HepG2 (cell line): ENCODE measurements at regions not wholly inside any gene's neighbourhood (a gene's known extent, or its start where the extent isn't known, plus 50 kb on each side); places are given as distances from the start of the nearest gene placed in this dataset.

Experiments
- ATAC-seq: fragments of 200-7000 bp; cut with Tn5 transposase; 3 replicates; pipeline ENCODE4 v1.9.1; 2020; ENCODE audit warnings: mild to moderate bottlenecking, moderate library complexity
- BruUV-seq: library from RNA; stranded (reverse); fragments of 400-500 nt; replicated peaks from 2 replicates; lab custom pipeline; 2021; lab: Mats Ljungman, UMichigan
- CTCF ChIA-PET: fragments of 300-600 bp; formaldehyde crosslinking; extraction: SDS; loops from one replicate; lab custom pipeline; 2021; ENCODE audit warnings: low total read pairs, inconsistent platforms, low intra/inter-chr PET ratio; lab: Yijun Ruan, JAX
- POLR2A ChIA-PET: fragments of 350-600 bp; sonication (Branson Sonifier 250); formaldehyde crosslinking; loops from one replicate; lab custom pipeline; 2020; ENCODE audit warnings: antibody characterized with exemption, inconsistent platforms; lab: Yijun Ruan, JAX
- DNase-seq: peaks from one replicate; pipeline ENCODE4 v3.0.0-alpha.2; 2015; ENCODE audit warnings: low spot score
- FAIRE-seq: peaks from 3 replicates; lab custom pipeline; 2011; peaks lifted over from hg19 to GRCh38; lab: Jason Lieb, UNC
- H2AFZ ChIP-seq: one replicate; pipeline ENCODE4 v1.6.1; 2011; ENCODE audit warnings: low read length, inconsistent platforms
- H3K27ac ChIP-seq: fragments of 300-600 bp; 3 replicates; pipeline ENCODE4 v1.8.0; 2011; ENCODE audit warnings: mixed run types, mild to moderate bottlenecking, mixed read lengths, low read length, inconsistent platforms; ENCODE audit not compliant: insufficient read depth; ENCODE audit errors: extremely low read length
- H3K27me3 ChIP-seq, 2 experiments: fragments of 200-600 bp in 1 of 2; 2 replicates in 1 of 2; 3 replicates in 1 of 2; pipeline versions ENCODE4 v1.6.0 to v1.8.0; 2011; ENCODE audit warnings: low read length in 2 of 2, mild to moderate bottlenecking in 2 of 2, moderate library complexity in 2 of 2, inconsistent platforms in 1 of 2; ENCODE audit not compliant: insufficient read depth in 2 of 2, control insufficient read depth in 1 of 2
- H3K36me3 ChIP-seq, 2 experiments: fragments of 200-600 bp in 1 of 2; replicated peaks in 1 of 2; 2 replicates in 1 of 2; 3 replicates in 1 of 2; pipeline versions ENCODE4 v1.5.1 to v1.8.0; 2011; ENCODE audit warnings: low read length in 2 of 2, inconsistent platforms in 1 of 2; ENCODE audit not compliant: insufficient read depth in 2 of 2, control insufficient read depth in 1 of 2
- H3K4me1 ChIP-seq: 2 replicates; pipeline ENCODE4 v1.5.1; 2012; ENCODE audit warnings: low read length, inconsistent platforms; ENCODE audit not compliant: insufficient read depth
- H3K4me2 ChIP-seq: 2 replicates; pipeline ENCODE4 v1.6.0; 2011; ENCODE audit warnings: low read depth, low read length, inconsistent platforms
- H3K4me3 ChIP-seq, 3 experiments: fragments of 200-600 bp in 1 of 3; sonication (generic), shearing (Covaris generic) in 1 of 3; replicated peaks in 1 of 3; 2 replicates each; pipeline ENCODE4 v1.5.1; 2011 to 2016; ENCODE audit warnings: low read length in 3 of 3, inconsistent platforms in 2 of 3, low read depth in 2 of 3, mild to moderate bottlenecking in 2 of 3, control low read depth in 1 of 3, mixed read lengths in 1 of 3; ENCODE audit not compliant: insufficient read depth in 1 of 3
- H3K79me2 ChIP-seq: one replicate; pipeline ENCODE4 v1.6.1; 2011; ENCODE audit warnings: low read length, inconsistent platforms; ENCODE audit not compliant: insufficient read depth
- H3K9ac ChIP-seq: 2 replicates; pipeline ENCODE4 v1.6.0; 2011; ENCODE audit warnings: mild to moderate bottlenecking, low read depth, low read length, inconsistent platforms; ENCODE audit not compliant: insufficient read depth
- H3K9me3 ChIP-seq: 2 replicates; pipeline ENCODE4 v1.5.1; 2012; ENCODE audit warnings: mild to moderate bottlenecking, low read length
- H4K20me1 ChIP-seq: 2 replicates; pipeline ENCODE4 v1.6.0; 2011; ENCODE audit warnings: inconsistent platforms, mild to moderate bottlenecking, low read length, moderate library complexity; ENCODE audit not compliant: insufficient read depth
- BRF2 ChIP-seq: sonication (generic); formaldehyde crosslinking; IDR thresholded peaks from 2 replicates; pipeline ENCODE4 v1.8.1; 2022; ENCODE audit warnings: mild to moderate bottlenecking, missing genetic modification reagents
- POGK ChIP-seq: sonication (generic); formaldehyde crosslinking; conservative IDR thresholded peaks from 2 replicates; pipeline ENCODE4 v1.8.0; 2022; ENCODE audit warnings: mild to moderate bottlenecking, moderate library complexity, missing genetic modification reagents
- ZNF253 ChIP-seq: sonication (generic); formaldehyde crosslinking; IDR thresholded peaks from 2 replicates; pipeline ENCODE4 v1.8.0; 2022; ENCODE audit warnings: mild to moderate bottlenecking, missing genetic modification reagents, borderline replicate concordance
- ZNF367 ChIP-seq: sonication (generic); formaldehyde crosslinking; IDR thresholded peaks from 2 replicates; pipeline ENCODE4 v1.4.0; 2020; ENCODE audit warnings: missing genetic modification reagents, borderline replicate concordance
- ZNF556 ChIP-seq: sonication (generic); formaldehyde crosslinking; IDR thresholded peaks from 2 replicates; pipeline ENCODE4 v1.4.0; 2020; ENCODE audit warnings: mild to moderate bottlenecking, missing genetic modification reagents, borderline replicate concordance
- ZNF557 ChIP-seq: sonication (generic); formaldehyde crosslinking; IDR thresholded peaks from 2 replicates; pipeline ENCODE4 v1.4.0; 2020; ENCODE audit warnings: missing genetic modification reagents
- WGBS: methylation state at CpG from one replicate; pipeline ENCODE4 v1.1.6; 2017; ENCODE audit warnings: low lambda C conversion rate; 5-methylcytosine and 5-hydroxymethylcytosine counted together
- in situ Hi-C: cut with HindIII; loops from 2 replicates; pipeline ENCODE4 v1.10.0; 2017; ENCODE audit warnings: low pct_unique_long_range_greater_than_20kb; ENCODE audit not compliant: extremely low pct_ligation_motif_present
- intact Hi-C: fragments of 100-400 bp; cut with micrococcal nuclease; formaldehyde crosslinking; loops from one replicate; pipeline ENCODE4 v1.10.0; 2022; ENCODE audit not compliant: unreplicated experiment

- no peak overlapping the region for H3K9ac ChIP-seq
- H3K79me2 ChIP-seq, result no peaks in the 10 kb centered on the region
- no peak overlapping the region for H3K4me2 ChIP-seq
- intact Hi-C loops, result no loop called here
- no peak for DNase-seq
- no peaks in the 10 kb centered on the region for H3K4me1 ChIP-seq
- H3K27me3 ChIP-seq, result no peaks in the 10 kb centered on the region
- in situ Hi-C loops, result no loop called here
- no peak for ATAC-seq
- WGBS, result 0% methylated on average over 1 of the region's 1 CpG
- peaks cover 51% of the 10 kb centered on the region for H3K9me3 ChIP-seq
- no peaks in the 10 kb centered on the region for H4K20me1 ChIP-seq
- no TSS peak for BruUV-seq
- TF ChIP-seq ZNF557 (CRISPR knock-in tag), result no peak
- TF ChIP-seq ZNF556 (CRISPR knock-in tag), result no peak
- TF ChIP-seq, all 625 proteins: peak for 0
- Histone ChIP-seq H2AFZ (no peak overlapping the region), H3K4me3 (no peak overlapping the region), H3K36me3 (no peaks in the 10 kb centered on the region), H3K27ac (no peak overlapping the region)
- ChIA-PET POLR2A (no interaction called here), CTCF (no interaction called here)
- FAIRE-seq, result no peak
Observed at GRCh38 chrX:143340190-143340589, 177.1 kb downstream of the SPANXN3 start.

GRCh38 chrX:143336261-143336660 is 181.0 kb downstream of the SPANXN3 start:
- H4K20me1 ChIP-seq, result no peaks in the 10 kb centered on the region
- peaks cover 51% of the 10 kb centered on the region for H3K9me3 ChIP-seq
- no peak overlapping the region for H3K9ac ChIP-seq
- WGBS, result 0% methylated on average over 1 of the region's 1 CpG
- no peaks in the 10 kb centered on the region for H3K4me1 ChIP-seq
- BruUV-seq, result no TSS peak
- no peak overlapping the region for H2AFZ ChIP-seq
- intact Hi-C loops (no loop called here), in situ Hi-C loops (no loop called here)
- TF ChIP-seq ZNF367 (no peak), BRF2 (no peak), POGK (no peak), ZNF253 (no peak)
- H3K79me2 ChIP-seq, result no peaks in the 10 kb centered on the region
- no peak for DNase-seq
- ChIA-PET POLR2A (no interaction called here), CTCF (no interaction called here)
- no peak for ATAC-seq
- no peaks in the 10 kb centered on the region for H3K36me3 ChIP-seq
- FAIRE-seq, result no peak
- no peak overlapping the region for H3K27ac ChIP-seq
- no peak overlapping the region for H3K4me3 ChIP-seq
- H3K27me3 ChIP-seq, result no peaks in the 10 kb centered on the region
- H3K4me2 ChIP-seq, result no peak overlapping the region
